WERI-Rb-1 (cell line): ENCODE measurements at regions not wholly inside any gene's neighbourhood (a gene's known extent, or its start where the extent isn't known, plus 50 kb on each side); places are given as distances from the start of the nearest gene placed in this dataset.

ENCODE experiments used
- DNase-seq: peaks from one replicate; pipeline ENCODE4 v3.0.0-alpha.2; 2020
- H3K27ac ChIP-seq: fragments of 250-450 bp; sonication (Bioruptor Pico); 2 replicates; pipeline ENCODE4 v1.5.1; 2020; ENCODE audit warnings: mild to moderate bottlenecking, moderate library complexity
- H3K27me3 ChIP-seq: fragments of 250-450 bp; sonication (Bioruptor Pico); 2 replicates; pipeline ENCODE4 v1.5.1; 2021; ENCODE audit warnings: mild to moderate bottlenecking, low read depth, moderate library complexity; ENCODE audit not compliant: insufficient read depth, severe bottlenecking
- H3K36me3 ChIP-seq: fragments of 250-450 bp; sonication (Bioruptor Pico); 2 replicates; pipeline ENCODE4 v1.5.1; 2020; ENCODE audit warnings: mild to moderate bottlenecking, moderate library complexity
- H3K4me3 ChIP-seq: 2 replicates; pipeline ENCODE4 v1.5.1; 2011; ENCODE audit warnings: low read depth, mild to moderate bottlenecking, control low read depth, low read length
- H3K9me3 ChIP-seq: fragments of 250-450 bp; sonication (Bioruptor Pico); 2 replicates; pipeline ENCODE4 v1.5.1; 2021; ENCODE audit warnings: mild to moderate bottlenecking, moderate library complexity; ENCODE audit not compliant: severe bottlenecking
- TF ChIP-seq, protein P1 (sequence below): IDR thresholded peaks from 2 replicates; pipeline ENCODE4 v1.5.1; 2011; ENCODE audit warnings: low read depth, mild to moderate bottlenecking, control low read depth, inconsistent platforms, low read length

DNA sequence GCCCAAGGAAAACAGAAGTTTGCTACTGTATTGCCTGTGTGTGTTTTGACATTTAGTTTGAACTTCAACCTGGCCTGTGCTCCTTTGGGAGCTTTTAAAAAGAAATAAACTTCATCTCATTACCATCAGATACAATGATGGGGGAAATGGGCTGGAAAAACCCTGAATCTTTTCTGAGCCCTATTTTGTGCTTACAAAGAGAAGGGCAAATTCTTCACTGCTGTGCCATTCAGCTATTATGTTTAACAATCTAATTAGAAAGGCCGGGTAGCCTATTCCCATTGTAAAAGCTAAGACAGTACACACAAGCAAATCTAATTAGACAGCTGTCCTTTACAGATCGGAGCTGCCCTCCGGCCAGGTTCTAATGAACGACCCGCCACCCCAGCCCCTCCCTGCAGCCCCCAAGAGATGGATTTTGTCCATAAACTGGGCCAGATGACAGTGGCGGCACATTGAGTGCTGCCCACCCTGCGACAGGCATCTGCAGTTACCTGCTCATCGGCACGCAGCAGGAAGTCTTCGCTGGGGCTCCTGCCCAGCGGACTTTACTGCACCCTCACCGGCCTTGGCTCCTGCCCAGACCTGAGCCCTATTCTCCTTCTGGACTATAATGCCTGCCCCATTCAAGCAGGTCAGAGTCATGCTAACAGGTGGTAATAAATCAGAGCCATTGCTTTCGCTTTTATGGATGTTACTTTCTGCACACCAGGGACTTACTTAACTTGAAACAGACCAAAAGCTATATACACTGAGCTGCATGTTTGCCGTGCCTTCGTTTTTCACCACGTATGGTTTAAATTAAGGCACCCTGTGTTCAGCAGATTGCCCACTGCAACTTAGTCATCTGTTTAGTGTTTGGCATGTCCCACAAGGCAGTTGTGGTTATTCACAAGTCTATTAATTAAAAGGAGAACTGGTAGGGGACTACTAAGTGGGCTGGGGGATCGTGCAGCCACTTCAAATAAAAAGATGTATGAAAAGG lies 549.6 kb downstream of the FGF9 start:
- Histone ChIP-seq H3K27me3 (peaks cover 100% of the 10 kb centered on the region), H3K36me3 (no peaks in the 10 kb centered on the region), H3K27ac (no peak overlapping the region), H3K4me3 (no peak overlapping the region), H3K9me3 (peaks cover 2% of the 10 kb centered on the region)
- no peak for DNase-seq
- TF ChIP-seq, protein P1, sequence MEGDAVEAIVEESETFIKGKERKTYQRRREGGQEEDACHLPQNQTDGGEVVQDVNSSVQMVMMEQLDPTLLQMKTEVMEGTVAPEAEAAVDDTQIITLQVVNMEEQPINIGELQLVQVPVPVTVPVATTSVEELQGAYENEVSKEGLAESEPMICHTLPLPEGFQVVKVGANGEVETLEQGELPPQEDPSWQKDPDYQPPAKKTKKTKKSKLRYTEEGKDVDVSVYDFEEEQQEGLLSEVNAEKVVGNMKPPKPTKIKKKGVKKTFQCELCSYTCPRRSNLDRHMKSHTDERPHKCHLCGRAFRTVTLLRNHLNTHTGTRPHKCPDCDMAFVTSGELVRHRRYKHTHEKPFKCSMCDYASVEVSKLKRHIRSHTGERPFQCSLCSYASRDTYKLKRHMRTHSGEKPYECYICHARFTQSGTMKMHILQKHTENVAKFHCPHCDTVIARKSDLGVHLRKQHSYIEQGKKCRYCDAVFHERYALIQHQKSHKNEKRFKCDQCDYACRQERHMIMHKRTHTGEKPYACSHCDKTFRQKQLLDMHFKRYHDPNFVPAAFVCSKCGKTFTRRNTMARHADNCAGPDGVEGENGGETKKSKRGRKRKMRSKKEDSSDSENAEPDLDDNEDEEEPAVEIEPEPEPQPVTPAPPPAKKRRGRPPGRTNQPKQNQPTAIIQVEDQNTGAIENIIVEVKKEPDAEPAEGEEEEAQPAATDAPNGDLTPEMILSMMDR = no peak

DNA sequence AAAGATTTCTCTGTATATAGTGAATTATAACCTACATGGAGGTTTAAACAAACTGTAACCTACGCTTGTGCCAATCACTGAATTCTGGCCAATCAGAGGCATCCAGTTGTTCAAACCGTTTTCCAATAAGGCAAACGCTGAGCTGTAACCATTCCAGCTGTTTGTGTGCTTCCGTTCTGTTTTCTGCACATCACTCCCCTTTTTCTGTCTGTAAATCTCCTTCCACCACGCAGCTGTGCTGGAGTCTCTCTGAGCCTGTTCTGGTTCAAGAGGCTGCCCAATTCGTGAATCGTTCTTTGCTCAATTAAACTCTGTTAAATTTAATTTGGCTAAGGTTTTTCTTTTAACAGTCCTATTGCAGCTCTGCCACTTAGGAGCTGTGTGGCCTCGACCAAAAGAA lies 552.5 kb downstream of the FGF9 start:
- TF ChIP-seq, protein P1 = no peak
- H3K27ac ChIP-seq = no peak overlapping the region

DNA sequence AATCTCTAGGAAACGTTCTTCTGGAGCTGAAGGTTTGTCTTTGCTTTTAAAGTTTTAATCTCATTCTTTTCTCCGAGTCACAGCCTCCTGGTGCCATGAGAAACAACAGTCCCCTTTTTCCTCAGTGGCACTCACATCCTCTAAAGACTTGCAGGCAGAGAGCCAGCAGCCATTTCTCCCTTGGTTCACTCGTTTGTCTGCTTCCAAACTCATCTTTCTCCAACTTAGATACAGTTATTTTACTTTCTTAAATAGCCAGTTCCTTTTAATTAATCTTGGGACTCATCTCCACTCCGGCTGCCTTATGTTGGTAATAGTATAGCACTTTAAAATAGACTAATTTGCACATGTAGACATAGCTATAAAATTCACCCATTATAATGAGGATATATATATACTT lies 555.2 kb downstream of the FGF9 start:
- H3K9me3 ChIP-seq = peaks cover 2% of the 10 kb centered on the region
- H3K36me3 ChIP-seq = no peaks in the 10 kb centered on the region
- TF ChIP-seq, protein P1 = no peak
- no peak overlapping the region for H3K4me3 ChIP-seq
- H3K27ac ChIP-seq = no peak overlapping the region
- DNase-seq = no peak
- H3K27me3 ChIP-seq = peaks cover 96% of the 10 kb centered on the region

More for the DNA sequence above, 552.5 kb downstream of the FGF9 start:
- no peak overlapping the region for H3K4me3 ChIP-seq
- H3K36me3 ChIP-seq = no peaks in the 10 kb centered on the region
- peaks cover 2% of the 10 kb centered on the region for H3K9me3 ChIP-seq
- peaks cover 100% of the 10 kb centered on the region for H3K27me3 ChIP-seq
- DNase-seq = no peak

DNA sequence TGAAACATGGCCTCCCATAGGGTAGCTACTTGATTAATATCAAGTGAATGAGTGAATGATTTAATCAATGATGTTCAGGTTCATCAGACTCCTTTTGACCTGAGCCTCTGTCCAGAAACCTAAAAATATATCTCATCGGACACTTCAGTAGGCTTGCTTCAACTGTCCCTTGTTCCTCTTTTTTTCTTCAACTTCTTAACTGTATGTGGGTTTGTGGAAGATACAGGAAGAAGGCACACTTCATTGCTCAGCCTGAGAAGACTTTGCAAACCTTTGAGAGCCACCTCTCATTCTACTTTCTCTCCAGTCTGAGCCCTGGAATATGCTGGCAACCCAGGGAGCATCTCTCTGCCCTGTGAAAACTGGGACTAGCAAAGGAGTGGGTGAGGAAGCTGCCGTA lies 557.0 kb downstream of the FGF9 start:
- no peak overlapping the region for H3K4me3 ChIP-seq
- H3K36me3 ChIP-seq = no peaks in the 10 kb centered on the region
- no peak overlapping the region for H3K27ac ChIP-seq
- H3K9me3 ChIP-seq = no peaks in the 10 kb centered on the region
- H3K27me3 ChIP-seq = peaks cover 95% of the 10 kb centered on the region
- DNase-seq = no peak
- TF ChIP-seq, protein P1 = no peak

DNA sequence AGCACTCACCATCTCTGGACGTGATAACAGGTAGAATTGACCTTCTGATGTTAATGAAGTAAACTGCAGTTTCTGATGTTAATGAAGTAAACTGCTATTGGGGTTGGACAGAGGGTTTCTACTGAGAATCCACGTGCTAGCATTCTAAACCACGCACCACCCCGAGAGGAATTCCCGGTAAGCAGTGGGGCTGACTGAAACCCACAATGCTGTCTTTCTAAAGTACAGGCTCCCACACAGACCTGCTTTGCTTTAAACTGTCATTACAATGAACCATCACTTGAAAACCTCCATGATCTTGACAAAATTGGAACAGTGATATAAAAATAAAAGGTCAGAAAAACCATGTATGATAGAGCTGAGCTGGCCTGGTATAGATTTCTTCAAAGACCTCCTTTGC lies 559.0 kb downstream of the FGF9 start:
- Histone ChIP-seq H3K27me3 (peaks cover 92% of the 10 kb centered on the region), H3K27ac (no peak overlapping the region), H3K36me3 (no peaks in the 10 kb centered on the region), H3K9me3 (no peaks in the 10 kb centered on the region), H3K4me3 (no peak overlapping the region)
- no peak for DNase-seq
- TF ChIP-seq, protein P1 = no peak
